H9 (cell line): ENCODE measurements at regions not wholly inside any gene's neighbourhood (a gene's known extent, or its start where the extent isn't known, plus 50 kb on each side); places are given as distances from the start of the nearest gene placed in this dataset.

ENCODE experiments used
- DNase-seq: peaks from one replicate; pipeline ENCODE4 v3.0.0-alpha.2; 2017
- H2AFZ ChIP-seq: one replicate; pipeline ENCODE4 v1.6.1; 2013; ENCODE audit warnings: mild to moderate bottlenecking, low read length, control low read depth, moderate library complexity
- H2AK5ac ChIP-seq: 2 replicates; pipeline ENCODE4 v1.6.1; 2013; ENCODE audit warnings: low read length, control low read depth, mixed read lengths; ENCODE audit not compliant: insufficient read length
- H2BK120ac ChIP-seq: one replicate; pipeline ENCODE4 v1.6.1; 2013; ENCODE audit warnings: low read depth, mild to moderate bottlenecking, low read length, control low read depth, inconsistent platforms; ENCODE audit not compliant: poor library complexity, severe bottlenecking
- H2BK12ac ChIP-seq: 2 replicates; pipeline ENCODE4 v1.6.1; 2013; ENCODE audit warnings: low read length, control low read depth, mixed read lengths, low read depth; ENCODE audit not compliant: insufficient read length
- H2BK15ac ChIP-seq: 2 replicates; pipeline ENCODE4 v1.6.1; 2013; ENCODE audit warnings: low read depth, low read length, control low read depth
- H2BK20ac ChIP-seq: one replicate; pipeline ENCODE4 v1.6.1; 2013; ENCODE audit warnings: low read depth, mild to moderate bottlenecking, low read length, control low read depth, inconsistent platforms; ENCODE audit not compliant: poor library complexity, severe bottlenecking
- H2BK5ac ChIP-seq: 2 replicates; pipeline ENCODE4 v1.6.1; 2013; ENCODE audit warnings: low read length, control low read depth, mixed read lengths; ENCODE audit not compliant: insufficient read length
- H3K14ac ChIP-seq: 2 replicates; pipeline ENCODE4 v1.6.1; 2013; ENCODE audit warnings: low read length, control low read depth; ENCODE audit not compliant: insufficient read depth
- H3K18ac ChIP-seq: 2 replicates; pipeline ENCODE4 v1.6.1; 2013; ENCODE audit warnings: low read depth, mild to moderate bottlenecking, mixed read lengths, low read length, control low read depth; ENCODE audit not compliant: insufficient read length
- H3K23ac ChIP-seq: 2 replicates; pipeline ENCODE4 v1.6.1; 2013; ENCODE audit warnings: low read length, control low read depth, mixed read lengths, low read depth; ENCODE audit not compliant: insufficient read length
- H3K23me2 ChIP-seq: 2 replicates; pipeline ENCODE4 v1.6.1; 2013; ENCODE audit warnings: low read depth, mild to moderate bottlenecking, mixed read lengths, low read length, control low read depth; ENCODE audit not compliant: insufficient read length, poor library complexity, severe bottlenecking
- H3K27ac ChIP-seq: 2 replicates; pipeline ENCODE4 v1.5.1; 2013; ENCODE audit warnings: low read length, control low read depth, mixed read lengths, low read depth; ENCODE audit not compliant: insufficient read length
- H3K27me3 ChIP-seq: 2 replicates; pipeline ENCODE4 v1.6.1; 2013; ENCODE audit warnings: low read length, control low read depth, inconsistent platforms; ENCODE audit not compliant: insufficient read depth
- H3K4ac ChIP-seq: 2 replicates; pipeline ENCODE4 v1.6.1; 2013; ENCODE audit warnings: low read depth, mild to moderate bottlenecking, control low read depth, inconsistent platforms, low read length, moderate library complexity
- H3K4me1 ChIP-seq: 2 replicates; pipeline ENCODE4 v1.6.1; 2013; ENCODE audit warnings: low read length, control low read depth, inconsistent platforms; ENCODE audit not compliant: insufficient read depth
- H3K4me2 ChIP-seq: 2 replicates; pipeline ENCODE4 v1.6.1; 2013; ENCODE audit warnings: low read length, control low read depth, mixed read lengths; ENCODE audit not compliant: insufficient read length, insufficient read depth
- H3K56ac ChIP-seq: 2 replicates; pipeline ENCODE4 v1.6.1; 2013; ENCODE audit warnings: low read depth, mild to moderate bottlenecking, mixed read lengths, low read length, control low read depth; ENCODE audit not compliant: insufficient read length
- H3K79me1 ChIP-seq: 2 replicates; pipeline ENCODE4 v1.6.1; 2013; ENCODE audit warnings: low read depth, mild to moderate bottlenecking, moderate library complexity, low read length, control low read depth, inconsistent platforms; ENCODE audit not compliant: insufficient read depth, poor library complexity, severe bottlenecking
- H3K79me2 ChIP-seq: 2 replicates; pipeline ENCODE4 v1.6.1; 2013; ENCODE audit warnings: low read length, control low read depth, inconsistent platforms; ENCODE audit not compliant: insufficient read depth
- H3K9ac ChIP-seq: 2 replicates; pipeline ENCODE4 v1.6.1; 2013; ENCODE audit warnings: low read length, control low read depth, mixed read lengths; ENCODE audit not compliant: insufficient read length; ENCODE audit errors: extremely low read depth
- H3K9me3 ChIP-seq: one replicate; pipeline ENCODE4 v1.6.1; 2013; ENCODE audit warnings: low read depth, low read length, inconsistent platforms; ENCODE audit not compliant: control insufficient read depth
- H3T11ph ChIP-seq: one replicate; pipeline ENCODE4 v1.6.1; 2013; ENCODE audit warnings: mild to moderate bottlenecking, low read length, control low read depth, inconsistent platforms
- H4K20me1 ChIP-seq: one replicate; pipeline ENCODE4 v1.6.1; 2013; ENCODE audit not compliant: control insufficient read depth, insufficient read length, insufficient read depth
- H4K5ac ChIP-seq: 2 replicates; pipeline ENCODE4 v1.6.1; 2013; ENCODE audit warnings: low read depth, mild to moderate bottlenecking, mixed read lengths, low read length, control low read depth; ENCODE audit not compliant: insufficient read length
- H4K8ac ChIP-seq: replicated peaks from 2 replicates; pipeline ENCODE4 v1.6.1; 2013; ENCODE audit warnings: low read length, control low read depth, mixed read lengths, low read depth; ENCODE audit not compliant: insufficient read length
- H4K91ac ChIP-seq: 2 replicates; pipeline ENCODE4 v1.6.1; 2013; ENCODE audit warnings: low read depth, mild to moderate bottlenecking, moderate library complexity, mixed read lengths, low read length, control low read depth; ENCODE audit not compliant: insufficient read length
- H3K27ac Mint-ChIP-seq, 3 experiments: 2 replicates in 2 of 3; 3 replicates in 1 of 3; pipeline ENCODE4 v1.8.0; 2020 to 2021; ENCODE audit warnings: mixed read lengths in 3 of 3, mild to moderate bottlenecking in 1 of 3, moderate library complexity in 1 of 3
- H3K27me3 Mint-ChIP-seq: 2 replicates; pipeline ENCODE4 v1.8.0; 2021; ENCODE audit warnings: low read depth, mild to moderate bottlenecking, moderate library complexity, mixed read lengths
- H3K36me3 Mint-ChIP-seq, 3 experiments: 2 replicates in 2 of 3; 3 replicates in 1 of 3; pipeline ENCODE4 v1.8.0; 2020 to 2021; ENCODE audit warnings: low read depth in 3 of 3, mixed read lengths in 3 of 3; ENCODE audit not compliant: insufficient read depth in 1 of 3
- H3K4me1 Mint-ChIP-seq, 2 experiments: 2 replicates each; pipeline ENCODE4 v1.8.0; 2020; ENCODE audit warnings: mixed read lengths in 2 of 2
- H3K4me3 Mint-ChIP-seq, 2 experiments: 2 replicates in 1 of 2; 3 replicates in 1 of 2; pipeline ENCODE4 v1.8.0; 2020 to 2021; ENCODE audit warnings: mild to moderate bottlenecking in 2 of 2, mixed read lengths in 2 of 2, moderate library complexity in 1 of 2
- H3K9me3 Mint-ChIP-seq, 2 experiments: 2 replicates in 1 of 2; 3 replicates in 1 of 2; pipeline ENCODE4 v1.8.0; 2020; ENCODE audit warnings: mild to moderate bottlenecking in 2 of 2, mixed read lengths in 2 of 2, moderate library complexity in 1 of 2
- WGBS: extraction: QIAGEN DNeasy Blood & Tissue Kit; methylation state at CpG from one replicate; pipeline ENCODE4 v1.1.7; 2013; ENCODE audit warnings: missing lambda C conversion rate, low lambda C conversion rate, mixed read lengths; ENCODE audit not compliant: insufficient read length; ENCODE audit errors: extremely low coverage; 5-methylcytosine and 5-hydroxymethylcytosine counted together
- TF ChIP-seq, protein P1 (sequence below): fragments of 200-600 bp; sonication (generic); conservative IDR thresholded peaks from 3 replicates; pipeline ENCODE4 v1.8.0; 2021; ENCODE audit warnings: antibody characterized with exemption, mild to moderate bottlenecking

DNA sequence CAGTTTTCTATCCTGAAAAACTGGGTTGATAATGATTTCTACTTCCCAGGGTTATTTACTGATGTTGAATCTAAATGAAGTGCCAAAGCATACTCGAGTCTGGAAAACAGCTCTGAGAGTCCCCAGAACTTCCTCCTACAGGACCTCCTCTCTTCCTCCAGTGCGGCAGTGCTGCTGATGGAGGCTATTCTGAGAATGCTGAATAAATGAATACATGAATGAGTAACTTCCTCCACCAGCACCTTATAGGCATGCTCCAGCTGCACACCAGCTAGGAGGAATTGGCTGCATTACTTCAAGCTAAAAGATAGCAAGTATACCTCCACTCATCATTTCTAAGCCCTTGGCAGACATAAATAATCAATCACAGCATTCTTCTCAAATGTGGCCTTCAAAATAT lies 448.8 kb upstream of the CCDC196 start:
- Histone ChIP-seq H3K56ac (no peak overlapping the region), H3K23me2 (no peaks in the 10 kb centered on the region), H4K91ac (no peak overlapping the region), H3K27ac (no peak overlapping the region), H3K18ac (no peak overlapping the region), H3K9ac (no peak overlapping the region), H3K4ac (no peak overlapping the region), H2AFZ (no peak overlapping the region), H4K20me1 (no peaks in the 10 kb centered on the region), H2BK120ac (no peak overlapping the region), H2BK12ac (no peak overlapping the region), H4K8ac (no peak overlapping the region), H3K4me1 (0 out of 2 replicates have a peak, but pooled peaks cover 2% of the 10 kb centered on the region), H3K23ac (no peak overlapping the region), H2BK20ac (no peak overlapping the region), H3K4me2 (no peak overlapping the region), H4K5ac (no peak overlapping the region), H3K14ac (no peak overlapping the region), H3K79me2 (no peaks in the 10 kb centered on the region), H2AK5ac (no peak overlapping the region), H3K9me3 (no peaks in the 10 kb centered on the region), H2BK15ac (no peak overlapping the region), H2BK5ac (no peak overlapping the region), H3K79me1 (no peaks in the 10 kb centered on the region), H3K27me3 (no peaks in the 10 kb centered on the region), H3T11ph (no peak overlapping the region)
- Mint-ChIP-seq H3K4me1 (peaks cover 6 to 7% of the 10 kb centered on the region in 2 experiments), H3K36me3 (peaks cover 4 to 13% (median 11%) of the 10 kb centered on the region in 3 experiments), H3K9me3 (peaks cover 11 to 14% of the 10 kb centered on the region in 2 experiments), H3K27me3 (peaks cover 3% of the 10 kb centered on the region; the same call in 1 of the 2 replicates), H3K27ac (no peak overlapping the region), H3K4me3 (no peak overlapping the region)
- DNase-seq = no peak
- WGBS = no CpG with 5 or more reads among the region's 2 CpGs
- TF ChIP-seq, protein P1, sequence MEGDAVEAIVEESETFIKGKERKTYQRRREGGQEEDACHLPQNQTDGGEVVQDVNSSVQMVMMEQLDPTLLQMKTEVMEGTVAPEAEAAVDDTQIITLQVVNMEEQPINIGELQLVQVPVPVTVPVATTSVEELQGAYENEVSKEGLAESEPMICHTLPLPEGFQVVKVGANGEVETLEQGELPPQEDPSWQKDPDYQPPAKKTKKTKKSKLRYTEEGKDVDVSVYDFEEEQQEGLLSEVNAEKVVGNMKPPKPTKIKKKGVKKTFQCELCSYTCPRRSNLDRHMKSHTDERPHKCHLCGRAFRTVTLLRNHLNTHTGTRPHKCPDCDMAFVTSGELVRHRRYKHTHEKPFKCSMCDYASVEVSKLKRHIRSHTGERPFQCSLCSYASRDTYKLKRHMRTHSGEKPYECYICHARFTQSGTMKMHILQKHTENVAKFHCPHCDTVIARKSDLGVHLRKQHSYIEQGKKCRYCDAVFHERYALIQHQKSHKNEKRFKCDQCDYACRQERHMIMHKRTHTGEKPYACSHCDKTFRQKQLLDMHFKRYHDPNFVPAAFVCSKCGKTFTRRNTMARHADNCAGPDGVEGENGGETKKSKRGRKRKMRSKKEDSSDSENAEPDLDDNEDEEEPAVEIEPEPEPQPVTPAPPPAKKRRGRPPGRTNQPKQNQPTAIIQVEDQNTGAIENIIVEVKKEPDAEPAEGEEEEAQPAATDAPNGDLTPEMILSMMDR = no peak
